HG02610 (cell line): ENCODE measurements at regions not wholly inside any gene's neighbourhood (a gene's known extent, or its start where the extent isn't known, plus 50 kb on each side); places are given as distances from the start of the nearest gene placed in this dataset.

Experiments used
- ATAC-seq: cut with Tn5 transposase; IDR thresholded peaks from one replicate; pipeline ENCODE4 v1.9.1; 2021; ENCODE audit warnings: mild to moderate bottlenecking, moderate library complexity; ENCODE audit not compliant: unreplicated experiment

- no peak for ATAC-seq
These were observed 49.9 kb upstream of the LMCD1 start for GRCh38 chr3:8451696-8452095.
